Activated CD4-positive, alpha-beta T cell treated with anti-CD3 and anti-CD28 coated beads, Interleukin-10, Interleukin-2, amounts not matched to agents 100 ng/mL and 50 ng/mL, durations not matched to agents 16 hours and 8 hours (primary cell): ENCODE measurements at regions not wholly inside any gene's neighbourhood (a gene's known extent, or its start where the extent isn't known, plus 50 kb on each side); places are given as distances from the start of the nearest gene placed in this dataset.
A peak's percentile ranks its signal among the peaks of the same experiment; 100 is the strongest.

ENCODE experiments used
- DNase-seq: peaks from one replicate; pipeline ENCODE4 v3.0.0-alpha.2; 2020

GRCh38 chr3:101081446-101081845 lies 88.2 kb upstream of the ABI3BP start:
- DNase-seq = no peak

GRCh38 chr3:101077361-101078011 lies 84.3 kb upstream of the ABI3BP start:
- DNase-seq = no peak

- DNase-seq = no peak
These were observed 81.3 kb upstream of the ABI3BP start for GRCh38 chr3:101074518-101074917.

GRCh38 chr3:101072300-101072699 lies 79.1 kb upstream of the ABI3BP start:
- no peak for DNase-seq

- DNase-seq = no peak
These were observed 77.5 kb upstream of the ABI3BP start for GRCh38 chr3:101070799-101071121.

GRCh38 chr3:101069901-101070798 lies 76.9 kb upstream of the ABI3BP start:
- DNase-seq = peak; percentile 65

- DNase-seq = no peak
These were observed 75.8 kb upstream of the ABI3BP start for GRCh38 chr3:101068876-101069606.

- no peak for DNase-seq
These were observed 73.5 kb upstream of the ABI3BP start for GRCh38 chr3:101066711-101067129.

- peak; percentile 20 for DNase-seq
These were observed 72.7 kb upstream of the ABI3BP start for GRCh38 chr3:101065962-101066361.

GRCh38 chr3:101063401-101063800 lies 70.2 kb upstream of the ABI3BP start:
- DNase-seq = no peak

GRCh38 chr3:101061312-101061711 lies 68.1 kb upstream of the ABI3BP start:
- DNase-seq = no peak

GRCh38 chr3:101050866-101051265 lies 57.6 kb upstream of the ABI3BP start:
- DNase-seq = no peak

- DNase-seq = no peak
These were observed 56.8 kb upstream of the ABI3BP start for GRCh38 chr3:101050046-101050445.

- no peak for DNase-seq
These were observed 56.3 kb upstream of the ABI3BP start for GRCh38 chr3:101049532-101049931.

GRCh38 chr3:101043687-101044078 lies 50.5 kb upstream of the ABI3BP start:
- no peak for DNase-seq

- no peak for DNase-seq
These were observed 49.9 kb upstream of the ABI3BP start for GRCh38 chr3:101042996-101043686.
